Left renal pelvis (tissue), 4 donors: ENCODE measurements at regions not wholly inside any gene's neighbourhood (a gene's known extent, or its start where the extent isn't known, plus 50 kb on each side); places are given as distances from the start of the nearest gene placed in this dataset.

ENCODE experiments used
- DNase-seq, 4 donors: peaks; one replicate each; pipeline ENCODE4 v3.0.0-alpha.2; 2013; ENCODE audit warnings: low read depth in 4 of 4, low spot score in 3 of 4

- DNase-seq, result no peak
Observed at GRCh38 chr10:106473129-106473685, 691.3 kb downstream of the SORCS1 start.

GRCh38 chr10:106467506-106467905 is 697.0 kb downstream of the SORCS1 start:
- no peak for DNase-seq

GRCh38 chr10:106457522-106457921 is 707.0 kb downstream of the SORCS1 start:
- DNase-seq, result no peak

- no peak for DNase-seq
Observed at GRCh38 chr10:106454233-106454632, 710.3 kb downstream of the SORCS1 start.

- no peak for DNase-seq
Observed at GRCh38 chr10:106450966-106451365, 713.5 kb downstream of the SORCS1 start.

- DNase-seq, result no peak
Observed at GRCh38 chr10:106446920-106447319, 717.6 kb downstream of the SORCS1 start.

GRCh38 chr10:106442223-106442622 is 722.3 kb downstream of the SORCS1 start:
- no peak for DNase-seq

GRCh38 chr10:106440767-106441166 is 723.7 kb downstream of the SORCS1 start:
- DNase-seq, result no peak

- no peak for DNase-seq
Observed at GRCh38 chr10:106440355-106440754, 724.2 kb downstream of the SORCS1 start.

GRCh38 chr10:106439366-106439765 is 725.1 kb downstream of the SORCS1 start:
- no peak for DNase-seq

GRCh38 chr10:106438386-106438785 is 726.1 kb downstream of the SORCS1 start:
- no peak for DNase-seq

GRCh38 chr10:106436123-106436715 is 728.3 kb downstream of the SORCS1 start:
- no peak for DNase-seq

- no peak for DNase-seq
Observed at GRCh38 chr10:106435081-106435480, 729.4 kb downstream of the SORCS1 start.

- DNase-seq, result no peak
Observed at GRCh38 chr10:106424981-106425380, 739.5 kb downstream of the SORCS1 start.

GRCh38 chr10:106424054-106424453 is 740.5 kb downstream of the SORCS1 start:
- DNase-seq, result no peak

- no peak for DNase-seq
Observed at GRCh38 chr10:106410331-106410730, 754.2 kb downstream of the SORCS1 start.

- no peak for DNase-seq
Observed at GRCh38 chr10:106405141-106405540, 759.4 kb downstream of the SORCS1 start.

GRCh38 chr10:106402458-106402857 is 762.0 kb downstream of the SORCS1 start:
- DNase-seq, result no peak

GRCh38 chr10:106401967-106402366 is 762.5 kb downstream of the SORCS1 start:
- no peak for DNase-seq

GRCh38 chr10:106401161-106401560 is 763.3 kb downstream of the SORCS1 start:
- no peak for DNase-seq

- DNase-seq, result no peak
Observed at GRCh38 chr10:106399112-106399511, 765.4 kb downstream of the SORCS1 start.

GRCh38 chr10:106396192-106396591 is 768.3 kb downstream of the SORCS1 start:
- DNase-seq, result no peak
